ENCODE measurements at regions not wholly inside any gene's neighbourhood (a gene's known extent, or its start where the extent isn't known, plus 50 kb on each side); places are given as distances from the start of the nearest gene placed in this dataset.

- H3K4me3 ChIP-seq (ENCODE audit: low read length) = peak overlapping the region; percentile 19
- WGBS (ENCODE audit: insufficient coverage, low lambda C conversion rate) = 0% methylated on average over 1 of the region's 24 CpGs
- no peak overlapping the region for H3K27ac ChIP-seq (ENCODE audit: low read length)
- H3K4me1 ChIP-seq (ENCODE audit: control insufficient read depth, insufficient read depth, low read length) = no peaks in the 10 kb centered on the region
- no peaks in the 10 kb centered on the region for H3K27me3 ChIP-seq (ENCODE audit: control insufficient read depth, insufficient read depth, low read length)
- no peaks in the 10 kb centered on the region for H3K36me3 ChIP-seq (ENCODE audit: control insufficient read depth, insufficient read depth, low read length)
- DNase-seq = peak; percentile 77 to 80
- H3K9me3 ChIP-seq (ENCODE audit: control insufficient read depth, low read depth, low read length) = no peaks in the 10 kb centered on the region
These were observed 53.8 kb downstream of the IER5 start for GRCh38 chr1:181142096-181142958.

GRCh38 chr1:181143102-181143859 lies 54.8 kb downstream of the IER5 start:
- no peak for DNase-seq
- no CpG with 5 or more reads among the region's 5 CpGs for WGBS (ENCODE audit: insufficient coverage, low lambda C conversion rate)
- Histone ChIP-seq H3K27me3 (ENCODE audit: control insufficient read depth, insufficient read depth, low read length) (no peaks in the 10 kb centered on the region), H3K36me3 (ENCODE audit: control insufficient read depth, insufficient read depth, low read length) (no peaks in the 10 kb centered on the region), H3K9me3 (ENCODE audit: control insufficient read depth, low read depth, low read length) (no peaks in the 10 kb centered on the region), H3K27ac (ENCODE audit: low read length) (no peak overlapping the region), H3K4me1 (ENCODE audit: control insufficient read depth, insufficient read depth, low read length) (no peaks in the 10 kb centered on the region), H3K4me3 (ENCODE audit: low read length) (no peak overlapping the region)

GRCh38 chr1:181144238-181144637 lies 55.7 kb downstream of the IER5 start:
- H3K4me1 ChIP-seq (ENCODE audit: control insufficient read depth, insufficient read depth, low read length) = no peaks in the 10 kb centered on the region
- no peak overlapping the region for H3K4me3 ChIP-seq (ENCODE audit: low read length)
- no peaks in the 10 kb centered on the region for H3K27me3 ChIP-seq (ENCODE audit: control insufficient read depth, insufficient read depth, low read length)
- no peaks in the 10 kb centered on the region for H3K9me3 ChIP-seq (ENCODE audit: control insufficient read depth, low read depth, low read length)
- H3K27ac ChIP-seq (ENCODE audit: low read length) = no peak overlapping the region
- no peak for DNase-seq
- 100% methylated on average over 2 of the region's 3 CpGs for WGBS (ENCODE audit: insufficient coverage, low lambda C conversion rate)
- H3K36me3 ChIP-seq (ENCODE audit: control insufficient read depth, insufficient read depth, low read length) = no peaks in the 10 kb centered on the region

- no peak for DNase-seq
- H3K36me3 ChIP-seq (ENCODE audit: control insufficient read depth, insufficient read depth, low read length) = no peaks in the 10 kb centered on the region
- no peaks in the 10 kb centered on the region for H3K27me3 ChIP-seq (ENCODE audit: control insufficient read depth, insufficient read depth, low read length)
- H3K27ac ChIP-seq (ENCODE audit: low read length) = no peak overlapping the region
- peaks cover 19% of the 10 kb centered on the region for H3K4me1 ChIP-seq (ENCODE audit: control insufficient read depth, insufficient read depth, low read length)
- WGBS (ENCODE audit: insufficient coverage, low lambda C conversion rate) = no CpG with 5 or more reads among the region's 3 CpGs
- H3K4me3 ChIP-seq (ENCODE audit: low read length) = no peak overlapping the region
- H3K9me3 ChIP-seq (ENCODE audit: control insufficient read depth, low read depth, low read length) = no peaks in the 10 kb centered on the region
These were observed 60.1 kb downstream of the IER5 start for GRCh38 chr1:181148636-181149035.

- Histone ChIP-seq H3K27ac (ENCODE audit: low read length) (no peak overlapping the region), H3K4me1 (ENCODE audit: control insufficient read depth, insufficient read depth, low read length) (peaks cover 19% of the 10 kb centered on the region), H3K9me3 (ENCODE audit: control insufficient read depth, low read depth, low read length) (no peaks in the 10 kb centered on the region), H3K4me3 (ENCODE audit: low read length) (no peak overlapping the region), H3K36me3 (ENCODE audit: control insufficient read depth, insufficient read depth, low read length) (no peaks in the 10 kb centered on the region), H3K27me3 (ENCODE audit: control insufficient read depth, insufficient read depth, low read length) (no peaks in the 10 kb centered on the region)
- 100% methylated on average over 1 of the region's 10 CpGs for WGBS (ENCODE audit: insufficient coverage, low lambda C conversion rate)
- DNase-seq = no peak
These were observed 61.0 kb downstream of the IER5 start for GRCh38 chr1:181149326-181150125.

GRCh38 chr1:181150273-181150672 lies 61.8 kb downstream of the IER5 start:
- Histone ChIP-seq H3K36me3 (ENCODE audit: control insufficient read depth, insufficient read depth, low read length) (no peaks in the 10 kb centered on the region), H3K27ac (ENCODE audit: low read length) (peak overlapping the region; percentile 5), H3K4me3 (ENCODE audit: low read length) (no peak overlapping the region), H3K27me3 (ENCODE audit: control insufficient read depth, insufficient read depth, low read length) (no peaks in the 10 kb centered on the region), H3K4me1 (ENCODE audit: control insufficient read depth, insufficient read depth, low read length) (peaks cover 19% of the 10 kb centered on the region), H3K9me3 (ENCODE audit: control insufficient read depth, low read depth, low read length) (no peaks in the 10 kb centered on the region)
- no peak for DNase-seq
- WGBS (ENCODE audit: insufficient coverage, low lambda C conversion rate) = no CpG with 5 or more reads among the region's 1 CpG

GRCh38 chr1:181150842-181151241 lies 62.3 kb downstream of the IER5 start:
- H3K27ac ChIP-seq (ENCODE audit: low read length) = peak overlapping the region; percentile 16
- peaks cover 19% of the 10 kb centered on the region for H3K4me1 ChIP-seq (ENCODE audit: control insufficient read depth, insufficient read depth, low read length)
- no peak overlapping the region for H3K4me3 ChIP-seq (ENCODE audit: low read length)
- no peaks in the 10 kb centered on the region for H3K27me3 ChIP-seq (ENCODE audit: control insufficient read depth, insufficient read depth, low read length)
- DNase-seq = no peak
- H3K36me3 ChIP-seq (ENCODE audit: control insufficient read depth, insufficient read depth, low read length) = no peaks in the 10 kb centered on the region
- H3K9me3 ChIP-seq (ENCODE audit: control insufficient read depth, low read depth, low read length) = no peaks in the 10 kb centered on the region

- WGBS (ENCODE audit: insufficient coverage, low lambda C conversion rate) = 60% methylated on average over 5 of the region's 11 CpGs
- peaks cover 19% of the 10 kb centered on the region for H3K4me1 ChIP-seq (ENCODE audit: control insufficient read depth, insufficient read depth, low read length)
These were observed 63.2 kb downstream of the IER5 start for GRCh38 chr1:181151378-181152326.

GRCh38 chr1:181152892-181153633 lies 64.6 kb downstream of the IER5 start:
- Histone ChIP-seq H3K4me1 (ENCODE audit: control insufficient read depth, insufficient read depth, low read length) (peaks cover 19% of the 10 kb centered on the region), H3K4me3 (ENCODE audit: low read length) (no peak overlapping the region), H3K9me3 (ENCODE audit: control insufficient read depth, low read depth, low read length) (no peaks in the 10 kb centered on the region), H3K27me3 (ENCODE audit: control insufficient read depth, insufficient read depth, low read length) (no peaks in the 10 kb centered on the region), H3K27ac (ENCODE audit: low read length) (peak overlapping the region; percentile 41), H3K36me3 (ENCODE audit: control insufficient read depth, insufficient read depth, low read length) (no peaks in the 10 kb centered on the region)
- no CpG with 5 or more reads among the region's 16 CpGs for WGBS (ENCODE audit: insufficient coverage, low lambda C conversion rate)
- peak; percentile 61 to 71 for DNase-seq

More at GRCh38 chr1:181151378-181152326, 63.2 kb downstream of the IER5 start:
- H3K4me3 ChIP-seq (ENCODE audit: low read length) = no peak overlapping the region
- no peaks in the 10 kb centered on the region for H3K36me3 ChIP-seq (ENCODE audit: control insufficient read depth, insufficient read depth, low read length)
- peak overlapping the region; percentile 16 for H3K27ac ChIP-seq (ENCODE audit: low read length)
- H3K27me3 ChIP-seq (ENCODE audit: control insufficient read depth, insufficient read depth, low read length) = no peaks in the 10 kb centered on the region
- DNase-seq = no peak
- no peaks in the 10 kb centered on the region for H3K9me3 ChIP-seq (ENCODE audit: control insufficient read depth, low read depth, low read length)
